ENCODE measurements at regions not wholly inside any gene's neighbourhood (a gene's known extent, or its start where the extent isn't known, plus 50 kb on each side); places are given as distances from the start of the nearest gene placed in this dataset.

DNA sequence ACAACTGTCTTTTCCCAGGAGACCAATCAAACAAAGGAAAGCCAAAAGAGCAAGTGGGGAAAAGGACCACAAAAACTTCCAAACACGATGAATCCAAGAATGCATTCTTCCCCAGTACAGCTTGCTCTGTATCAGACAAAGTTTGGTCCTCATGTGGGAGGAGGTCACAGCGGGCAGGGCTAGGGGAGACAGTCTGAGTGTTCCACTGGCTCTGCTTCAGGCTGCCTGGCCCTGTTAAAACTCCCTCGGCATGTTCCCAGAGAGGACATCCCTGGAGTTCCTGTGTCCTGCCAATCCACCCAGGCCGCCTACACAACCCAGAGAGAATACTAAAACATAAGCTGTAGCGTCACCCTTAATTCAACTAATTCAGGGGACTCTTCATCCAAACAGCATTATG, 415.1 kb upstream of the DYNLRB2 start:
- TF ChIP-seq, protein P1, sequence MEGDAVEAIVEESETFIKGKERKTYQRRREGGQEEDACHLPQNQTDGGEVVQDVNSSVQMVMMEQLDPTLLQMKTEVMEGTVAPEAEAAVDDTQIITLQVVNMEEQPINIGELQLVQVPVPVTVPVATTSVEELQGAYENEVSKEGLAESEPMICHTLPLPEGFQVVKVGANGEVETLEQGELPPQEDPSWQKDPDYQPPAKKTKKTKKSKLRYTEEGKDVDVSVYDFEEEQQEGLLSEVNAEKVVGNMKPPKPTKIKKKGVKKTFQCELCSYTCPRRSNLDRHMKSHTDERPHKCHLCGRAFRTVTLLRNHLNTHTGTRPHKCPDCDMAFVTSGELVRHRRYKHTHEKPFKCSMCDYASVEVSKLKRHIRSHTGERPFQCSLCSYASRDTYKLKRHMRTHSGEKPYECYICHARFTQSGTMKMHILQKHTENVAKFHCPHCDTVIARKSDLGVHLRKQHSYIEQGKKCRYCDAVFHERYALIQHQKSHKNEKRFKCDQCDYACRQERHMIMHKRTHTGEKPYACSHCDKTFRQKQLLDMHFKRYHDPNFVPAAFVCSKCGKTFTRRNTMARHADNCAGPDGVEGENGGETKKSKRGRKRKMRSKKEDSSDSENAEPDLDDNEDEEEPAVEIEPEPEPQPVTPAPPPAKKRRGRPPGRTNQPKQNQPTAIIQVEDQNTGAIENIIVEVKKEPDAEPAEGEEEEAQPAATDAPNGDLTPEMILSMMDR (IDR thresholded peaks at IDR 0.05), result no peak
- no peak for TF ChIP-seq POLR2A (IDR thresholded peaks at IDR 0.05)
